GM06990 (cell line): ENCODE measurements at regions not wholly inside any gene's neighbourhood (a gene's known extent, or its start where the extent isn't known, plus 50 kb on each side); places are given as distances from the start of the nearest gene placed in this dataset.

Experiments
- DNase-seq: peaks from one replicate; pipeline ENCODE4 v3.0.0-alpha.2; 2011; ENCODE audit not compliant: insufficient read length; ENCODE audit errors: extremely low read depth
- H3K27me3 ChIP-seq: replicated peaks from 2 replicates; pipeline ENCODE4 v1.6.0; 2011; ENCODE audit warnings: low read length; ENCODE audit not compliant: control insufficient read depth, insufficient read depth
- H3K36me3 ChIP-seq: 2 replicates; pipeline ENCODE4 v1.5.1; 2011; ENCODE audit warnings: low read length; ENCODE audit not compliant: control insufficient read depth, insufficient read depth
- H3K4me3 ChIP-seq: replicated peaks from 2 replicates; pipeline ENCODE4 v1.5.1; 2011; ENCODE audit warnings: low read depth, mild to moderate bottlenecking, control low read depth, low read length
- CTCF ChIP-seq: IDR thresholded peaks from 2 replicates; pipeline ENCODE4 v1.5.1; 2011; ENCODE audit warnings: low read length, control low read depth, mild to moderate bottlenecking, inconsistent platforms; ENCODE audit not compliant: insufficient read depth, poor library complexity, severe bottlenecking

GRCh38 chr4:60879135-60879701, 320.9 kb upstream of the ADGRL3 start:
- no peaks in the 10 kb centered on the region for H3K36me3 ChIP-seq
- no peak for TF ChIP-seq CTCF
- DNase-seq: no peak
- no peak overlapping the region for H3K4me3 ChIP-seq
- no peaks in the 10 kb centered on the region for H3K27me3 ChIP-seq

DNA sequence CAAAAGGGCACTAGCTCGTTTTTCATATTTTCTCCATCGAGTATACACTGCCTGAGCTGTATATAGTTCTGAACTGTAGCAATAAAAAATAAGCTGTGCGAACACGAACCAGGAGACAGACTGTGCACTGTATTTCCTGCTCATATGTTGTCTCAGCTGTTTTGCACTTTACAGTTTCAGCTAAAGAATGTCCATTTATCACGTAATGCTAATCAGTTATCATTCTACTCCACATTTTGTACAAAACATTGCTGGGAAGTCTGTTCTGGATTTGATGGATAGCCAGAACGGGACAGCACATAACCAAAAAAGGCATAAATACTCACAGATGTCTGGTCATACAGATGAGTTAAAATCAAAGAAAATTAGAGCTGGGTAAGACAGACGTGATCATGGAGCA, 315.5 kb upstream of the ADGRL3 start:
- no peak for DNase-seq
- no peaks in the 10 kb centered on the region for H3K36me3 ChIP-seq
- H3K27me3 ChIP-seq: no peaks in the 10 kb centered on the region
- H3K4me3 ChIP-seq: no peak overlapping the region
- TF ChIP-seq CTCF: no peak

DNA sequence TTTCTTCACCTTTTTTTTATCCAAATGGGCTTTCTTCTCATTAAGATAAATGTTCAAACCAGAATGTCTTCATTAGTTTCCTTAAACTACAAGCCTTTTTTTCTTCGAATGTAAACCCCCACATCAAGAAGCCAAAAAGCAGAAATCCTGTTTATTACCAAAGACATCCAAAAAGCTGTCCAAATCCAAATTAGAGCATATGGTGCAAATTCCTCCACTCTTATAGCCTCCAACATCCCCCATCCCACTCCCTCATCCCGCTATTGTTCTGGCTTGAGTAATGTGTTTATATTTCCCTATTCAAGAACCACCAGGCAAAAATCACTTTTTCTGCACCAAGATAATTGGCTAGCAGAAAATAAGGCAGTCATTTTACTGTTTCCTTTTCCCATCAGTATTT, 315.1 kb upstream of the ADGRL3 start:
- no peak for TF ChIP-seq CTCF
- H3K27me3 ChIP-seq: no peaks in the 10 kb centered on the region
- H3K36me3 ChIP-seq: no peaks in the 10 kb centered on the region
- no peak for DNase-seq
- H3K4me3 ChIP-seq: no peak overlapping the region

DNA sequence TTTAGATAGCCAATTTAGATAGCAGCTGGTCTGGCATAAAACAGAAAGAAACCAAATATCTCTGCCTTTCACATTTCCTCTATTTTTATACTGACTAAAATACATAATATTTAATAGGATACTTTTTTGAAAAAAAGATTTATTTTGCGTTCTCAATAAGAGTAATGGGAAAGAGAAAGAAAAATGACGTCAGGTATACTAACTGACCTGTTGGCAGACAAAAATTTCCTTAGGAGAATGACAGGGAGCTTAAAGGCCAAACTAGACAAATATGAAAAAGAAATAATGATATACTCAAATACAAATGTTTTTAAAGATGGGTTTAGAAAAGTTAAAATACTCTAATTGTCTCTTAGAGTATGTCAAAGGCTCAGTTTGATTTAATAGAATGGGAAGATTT, 309.4 kb upstream of the ADGRL3 start:
- Histone ChIP-seq H3K36me3 (no peaks in the 10 kb centered on the region), H3K4me3 (no peak overlapping the region), H3K27me3 (no peaks in the 10 kb centered on the region)
- DNase-seq: no peak
- TF ChIP-seq CTCF: no peak

GRCh38 chr4:60891947-60892346, 308.2 kb upstream of the ADGRL3 start:
- H3K27me3 ChIP-seq: no peaks in the 10 kb centered on the region
- H3K4me3 ChIP-seq: no peak overlapping the region
- no peaks in the 10 kb centered on the region for H3K36me3 ChIP-seq
- no peak for TF ChIP-seq CTCF
- no peak for DNase-seq

DNA sequence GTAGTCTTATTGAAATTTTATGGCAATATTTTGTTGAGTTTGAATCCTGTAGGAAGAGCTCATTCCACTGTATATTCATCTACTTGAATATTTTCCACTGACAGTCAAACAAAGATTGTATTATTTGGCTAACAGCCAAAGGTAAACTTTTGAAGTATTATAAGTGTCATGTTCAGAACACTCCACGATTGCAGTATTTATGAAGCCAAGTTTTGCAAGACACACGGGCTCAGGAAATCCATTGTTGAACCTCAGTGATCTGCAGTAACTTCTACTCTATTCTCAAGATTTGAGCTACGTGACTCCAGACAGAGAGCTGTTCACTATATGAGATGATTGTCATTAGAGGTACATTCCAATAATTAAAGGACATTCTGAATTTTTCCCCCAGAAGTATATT, 302.7 kb upstream of the ADGRL3 start:
- no peak for DNase-seq
- H3K27me3 ChIP-seq: no peaks in the 10 kb centered on the region
- no peak overlapping the region for H3K4me3 ChIP-seq
- TF ChIP-seq CTCF: no peak
- no peaks in the 10 kb centered on the region for H3K36me3 ChIP-seq
